ENCODE measurements at regions not wholly inside any gene's neighbourhood (a gene's known extent, or its start where the extent isn't known, plus 50 kb on each side); places are given as distances from the start of the nearest gene placed in this dataset.

- no peak for TF ChIP-seq CTCF (conservative IDR thresholded peaks at IDR 0.05; ENCODE audit: low read depth, low read length)
- no peak overlapping the region for H3K4me3 ChIP-seq (ENCODE audit: low read depth, low read length)
- no peak for DNase-seq (ENCODE audit: low read depth)
Observed at GRCh38 chr16:27665881-27666280, 115.9 kb downstream of the KATNIP start.

GRCh38 chr16:27670071-27670810 is 120.3 kb downstream of the KATNIP start:
- TF ChIP-seq CTCF (conservative IDR thresholded peaks at IDR 0.05; ENCODE audit: low read depth, low read length): no peak
- H3K4me3 ChIP-seq (ENCODE audit: low read depth, low read length): no peak overlapping the region
- no peak for DNase-seq (ENCODE audit: low read depth)

DNA sequence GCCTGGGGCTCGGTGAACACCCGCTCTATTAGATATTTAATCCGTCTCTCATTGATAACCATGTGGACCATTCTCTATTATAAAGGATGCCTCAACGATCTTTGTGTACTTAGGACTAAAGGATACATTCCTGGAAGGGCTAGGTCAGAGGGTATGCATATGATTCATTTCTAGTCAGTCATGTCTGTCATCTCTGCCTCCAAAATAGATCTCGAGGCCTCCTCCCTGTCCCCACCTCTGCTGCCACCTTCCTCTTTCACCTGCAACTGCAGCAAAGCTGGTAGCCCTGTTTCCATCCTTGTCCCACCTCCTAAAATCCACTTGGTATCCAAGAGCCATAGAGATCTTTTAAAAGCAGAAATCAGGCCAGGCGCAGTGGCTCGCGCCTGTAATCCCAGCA is 121.5 kb downstream of the KATNIP start:
- DNase-seq (ENCODE audit: low read depth): no peak
- TF ChIP-seq CTCF (conservative IDR thresholded peaks at IDR 0.05; ENCODE audit: low read depth, low read length): peak; percentile 16
- no peak overlapping the region for H3K4me3 ChIP-seq (ENCODE audit: low read depth, low read length)

GRCh38 chr16:27676839-27677238 is 126.9 kb downstream of the KATNIP start:
- no peak for DNase-seq (ENCODE audit: low read depth)
- no peak for TF ChIP-seq CTCF (conservative IDR thresholded peaks at IDR 0.05; ENCODE audit: low read depth, low read length)
- H3K4me3 ChIP-seq (ENCODE audit: low read depth, low read length): no peak overlapping the region

DNA sequence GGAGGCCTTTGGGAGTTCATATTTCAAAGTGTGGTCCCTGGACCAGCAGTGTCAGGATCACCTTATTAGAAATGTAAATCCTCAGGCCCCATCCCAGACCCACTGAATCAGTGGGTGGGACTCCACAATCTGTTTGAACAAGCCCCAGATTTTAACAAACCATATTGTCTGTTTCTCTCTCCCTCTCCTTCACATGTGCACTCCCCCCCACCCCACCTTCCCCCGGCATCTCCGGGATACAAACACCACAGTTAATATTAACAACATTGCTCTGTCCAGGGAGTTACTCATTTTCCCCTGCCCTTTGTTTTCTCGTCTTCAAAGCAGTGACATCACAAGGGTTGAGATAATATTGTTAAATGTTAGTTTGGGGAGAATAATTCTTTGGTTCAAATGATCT is 127.3 kb downstream of the KATNIP start:
- no peak for TF ChIP-seq CTCF (conservative IDR thresholded peaks at IDR 0.05; ENCODE audit: low read depth, low read length)
- H3K4me3 ChIP-seq (ENCODE audit: low read depth, low read length): no peak overlapping the region
- no peak for DNase-seq (ENCODE audit: low read depth)

DNA sequence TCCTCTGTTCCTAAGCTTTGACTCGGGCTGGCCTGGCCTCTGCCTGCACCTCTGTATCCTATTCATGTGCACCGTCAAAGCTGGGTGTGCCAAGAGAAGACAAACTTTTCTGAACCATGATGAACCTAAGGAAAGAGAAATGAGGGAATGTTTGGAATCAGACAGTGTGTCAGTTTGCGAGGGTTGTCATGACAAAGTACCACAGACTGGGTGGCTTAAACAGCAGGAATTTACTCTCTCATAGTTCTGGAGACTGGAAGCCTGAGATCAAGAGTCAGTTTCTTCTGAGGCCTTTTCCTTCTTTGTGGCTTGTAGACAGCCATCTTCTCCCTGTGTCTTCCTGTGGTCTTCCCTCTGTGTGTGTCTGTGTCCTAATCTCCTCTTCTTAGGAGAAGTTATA is 129.0 kb downstream of the KATNIP start:
- no peak for TF ChIP-seq CTCF (conservative IDR thresholded peaks at IDR 0.05; ENCODE audit: low read depth, low read length)
- H3K4me3 ChIP-seq (ENCODE audit: low read depth, low read length): no peak overlapping the region
- DNase-seq (ENCODE audit: low read depth): no peak

GRCh38 chr16:27679899-27680298 is 130.0 kb downstream of the KATNIP start:
- DNase-seq (ENCODE audit: low read depth): no peak
- TF ChIP-seq CTCF (conservative IDR thresholded peaks at IDR 0.05; ENCODE audit: low read depth, low read length): no peak
- H3K4me3 ChIP-seq (ENCODE audit: low read depth, low read length): no peak overlapping the region

Measured in epithelial cell of proximal tubule (primary cell).